ENCODE measurements at regions not wholly inside any gene's neighbourhood (a gene's known extent, or its start where the extent isn't known, plus 50 kb on each side); places are given as distances from the start of the nearest gene placed in this dataset.

DNA sequence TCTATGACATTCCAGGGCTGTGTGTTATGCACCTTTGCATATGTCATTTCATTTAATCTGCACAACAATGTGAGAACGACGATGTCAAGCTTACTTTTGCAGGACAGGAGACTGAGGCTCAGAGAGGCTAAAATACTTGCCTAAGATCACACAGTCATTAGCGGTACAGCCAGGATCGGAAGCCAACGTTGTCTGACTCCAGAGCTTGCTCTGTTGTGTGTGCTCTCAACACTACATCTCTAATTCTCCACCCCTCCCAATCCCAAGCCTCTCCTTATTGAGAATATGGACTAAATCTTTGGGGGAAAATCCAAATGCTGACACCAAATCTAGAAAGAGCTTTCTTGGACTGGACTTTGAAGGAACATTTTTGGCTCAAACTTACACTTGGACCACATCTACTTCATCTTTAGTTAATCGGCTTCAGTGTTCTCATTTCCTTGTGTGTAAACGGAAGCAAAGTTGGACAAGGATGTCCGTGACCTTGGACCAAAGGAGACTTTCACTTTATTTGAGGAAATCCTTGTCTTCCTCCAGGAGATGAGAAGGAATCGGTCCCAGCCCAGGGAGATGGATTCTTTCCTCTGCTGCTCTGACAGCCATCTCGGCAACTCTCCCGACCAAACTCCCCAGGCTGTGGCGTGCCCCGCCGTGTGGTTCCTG is 242.4 kb downstream of the LPIN1 start:
- TF ChIP-seq CTCF (IDR thresholded peaks at IDR 0.05): no peak
- TF ChIP-seq POLR2A (IDR thresholded peaks at IDR 0.05): no peak
